SK-N-SH treated with all-trans-retinoic acid at 6 μM for 48 hours (cell line): ENCODE measurements at regions not wholly inside any gene's neighbourhood (a gene's known extent, or its start where the extent isn't known, plus 50 kb on each side); places are given as distances from the start of the nearest gene placed in this dataset.

Source experiments
- ARNTL ChIP-seq: fragments of 450-650 bp; formaldehyde crosslinking; IDR thresholded peaks from 2 replicates; pipeline ENCODE4 v1.5.0; 2020; ENCODE audit warnings: low read depth, mild to moderate bottlenecking, moderate library complexity, borderline replicate concordance
- ISL1 ChIP-seq: fragments of 250-450 bp; sonication (Bioruptor Pico); IDR thresholded peaks from 2 replicates; pipeline ENCODE4 v2.1.2; 2022; ENCODE audit warnings: mild to moderate bottlenecking, moderate library complexity

DNA sequence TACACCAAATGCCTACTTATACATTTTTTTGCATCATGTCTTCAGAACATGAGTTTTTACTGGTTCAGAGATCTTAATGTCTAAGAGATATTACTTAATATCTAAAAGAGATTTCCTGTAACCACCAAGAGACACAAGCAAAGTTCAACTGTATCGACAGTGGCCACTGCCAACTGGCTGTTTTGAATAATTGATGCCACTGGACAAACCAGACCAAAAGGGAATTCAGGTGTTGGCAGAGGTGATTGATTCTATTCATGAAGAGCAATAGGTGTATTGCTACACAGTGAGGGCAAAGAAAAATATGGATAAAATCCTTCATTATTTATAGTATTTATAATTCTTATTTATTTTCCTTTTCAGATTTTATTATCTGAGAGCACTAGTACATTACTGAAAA is 58.5 kb upstream of the ANKRD17 start:
- TF ChIP-seq ISL1 (CRISPR knock-in tag) (no peak), ARNTL (CRISPR knock-in tag) (no peak)
